ENCODE measurements at regions not wholly inside any gene's neighbourhood (a gene's known extent, or its start where the extent isn't known, plus 50 kb on each side); places are given as distances from the start of the nearest gene placed in this dataset.
"Not testable (repeated sequence)": the region's sequence is repeated elsewhere in the genome, so short reads cannot be mapped to it uniquely, and the experiment has no call there.

DNA sequence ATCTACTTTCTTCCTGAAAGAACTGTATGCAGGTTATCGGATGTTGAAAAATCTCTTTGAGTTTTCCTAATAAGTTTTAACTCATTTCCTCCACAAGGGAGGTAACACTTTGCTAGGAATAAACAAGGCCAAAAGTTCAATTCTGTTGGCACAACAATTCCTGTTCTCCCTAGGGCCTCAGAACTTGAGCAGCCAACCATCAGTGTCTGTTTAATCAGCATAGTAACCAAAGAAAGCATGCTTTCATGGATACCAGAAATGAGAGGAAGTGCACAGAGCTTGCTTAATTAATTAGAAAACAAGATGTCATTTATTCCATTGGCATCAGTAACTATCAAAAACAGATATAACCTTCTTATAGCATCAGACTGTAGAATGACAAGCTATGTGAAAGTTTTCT is 503.2 kb upstream of the CNTNAP5 start:
- no peak for DNase-seq
- no peaks in the 10 kb centered on the region for H3K9me3 ChIP-seq
- H3K4me1 ChIP-seq (ENCODE audit: insufficient read depth) = no peaks in the 10 kb centered on the region
- TF ChIP-seq EP300 (IDR thresholded peaks at IDR 0.05) (no peak), POLR2A (IDR thresholded peaks at IDR 0.05) (no peak)
- TF ChIP-seq, protein P1, sequence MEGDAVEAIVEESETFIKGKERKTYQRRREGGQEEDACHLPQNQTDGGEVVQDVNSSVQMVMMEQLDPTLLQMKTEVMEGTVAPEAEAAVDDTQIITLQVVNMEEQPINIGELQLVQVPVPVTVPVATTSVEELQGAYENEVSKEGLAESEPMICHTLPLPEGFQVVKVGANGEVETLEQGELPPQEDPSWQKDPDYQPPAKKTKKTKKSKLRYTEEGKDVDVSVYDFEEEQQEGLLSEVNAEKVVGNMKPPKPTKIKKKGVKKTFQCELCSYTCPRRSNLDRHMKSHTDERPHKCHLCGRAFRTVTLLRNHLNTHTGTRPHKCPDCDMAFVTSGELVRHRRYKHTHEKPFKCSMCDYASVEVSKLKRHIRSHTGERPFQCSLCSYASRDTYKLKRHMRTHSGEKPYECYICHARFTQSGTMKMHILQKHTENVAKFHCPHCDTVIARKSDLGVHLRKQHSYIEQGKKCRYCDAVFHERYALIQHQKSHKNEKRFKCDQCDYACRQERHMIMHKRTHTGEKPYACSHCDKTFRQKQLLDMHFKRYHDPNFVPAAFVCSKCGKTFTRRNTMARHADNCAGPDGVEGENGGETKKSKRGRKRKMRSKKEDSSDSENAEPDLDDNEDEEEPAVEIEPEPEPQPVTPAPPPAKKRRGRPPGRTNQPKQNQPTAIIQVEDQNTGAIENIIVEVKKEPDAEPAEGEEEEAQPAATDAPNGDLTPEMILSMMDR (IDR thresholded peaks at IDR 0.05) = no peak
- 17 to 38% (median 22%) methylated on average over 1 of the region's 1 CpG for WGBS, 3 donors
- intact Hi-C loops (cut with DNase I) = no loop called here
- no peaks in the 10 kb centered on the region for H3K27me3 ChIP-seq
- no peak overlapping the region for H3K4me3 ChIP-seq
- H3K27ac ChIP-seq = no peak overlapping the region
- no peaks in the 10 kb centered on the region for H3K36me3 ChIP-seq

DNA sequence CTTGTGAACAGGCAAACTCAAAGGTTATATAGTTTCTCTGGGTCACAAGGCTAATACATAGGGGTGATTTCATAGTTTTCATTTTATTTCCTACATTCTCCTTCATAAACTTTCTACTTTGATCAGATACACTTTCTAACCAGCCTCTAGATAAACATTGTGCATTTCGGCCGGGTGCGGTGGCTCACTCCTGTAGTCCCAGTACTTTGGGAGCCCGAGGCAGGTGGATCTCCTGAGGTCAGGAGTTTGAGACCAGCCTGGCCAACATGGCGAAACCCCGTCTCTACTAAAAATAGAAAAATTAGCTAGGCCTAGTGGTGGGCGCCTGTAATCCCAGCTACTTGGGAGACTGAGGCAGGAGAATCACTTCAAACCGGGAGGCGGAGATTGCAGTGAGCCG is 502.6 kb upstream of the CNTNAP5 start:
- DNase-seq; intact Hi-C loops (cut with DNase I); H3K4me3 ChIP-seq; H3K36me3 ChIP-seq; H3K27me3 ChIP-seq; H3K9me3 ChIP-seq; H3K4me1 ChIP-seq (ENCODE audit: insufficient read depth); H3K27ac ChIP-seq: not testable (repeated sequence)
- 83 to 90% (median 85%) methylated on average over 10 of the region's 10 CpGs for whole genome bisulfite sequencing, 3 donors

DNA sequence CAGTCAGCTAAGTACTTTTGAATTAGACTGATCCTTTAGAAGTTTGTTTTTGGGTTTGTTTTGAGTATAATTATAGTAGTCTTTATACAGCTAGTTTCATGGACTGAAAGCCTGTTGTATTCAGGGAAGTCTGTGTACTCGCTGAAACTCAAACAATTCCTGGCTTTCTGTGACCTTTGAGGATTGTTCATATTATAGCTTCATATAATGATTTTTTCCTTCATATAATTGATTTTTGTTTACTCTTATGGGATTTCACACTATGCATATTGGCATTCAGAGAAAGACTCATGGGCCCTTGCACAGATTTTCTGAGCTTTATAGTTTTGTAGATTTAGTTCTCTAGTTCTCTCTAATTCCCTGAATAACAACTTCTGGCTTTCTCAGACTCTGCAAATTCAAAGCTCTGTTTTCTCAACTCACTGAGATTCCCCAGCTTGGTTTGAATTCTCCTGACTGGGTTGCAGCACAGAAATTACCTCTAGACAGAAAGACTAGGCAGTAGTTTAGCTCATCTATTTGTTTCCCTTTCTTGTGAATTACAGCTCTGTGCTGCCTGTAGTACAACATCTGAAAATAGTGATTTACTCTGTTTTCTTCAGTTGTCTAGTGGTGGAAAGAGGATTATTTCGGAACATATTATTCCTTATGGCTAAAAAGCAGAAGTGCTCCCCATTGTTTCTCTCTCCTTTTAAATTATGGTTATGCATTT is 495.9 kb upstream of the CNTNAP5 start:
- H3K4me3 ChIP-seq = no peak overlapping the region
- 38 to 62% (median 49%) methylated on average over 2 of the region's 2 CpGs for WGBS, 3 donors
- intact Hi-C loops (cut with DNase I) = no loop called here
- no peaks in the 10 kb centered on the region for H3K9me3 ChIP-seq
- DNase-seq = no peak
- no peaks in the 10 kb centered on the region for H3K36me3 ChIP-seq
- TF ChIP-seq EP300 (IDR thresholded peaks at IDR 0.05) = no peak
- TF ChIP-seq, protein P1 (IDR thresholded peaks at IDR 0.05) = no peak
- no peak for TF ChIP-seq POLR2A (IDR thresholded peaks at IDR 0.05)
- no peak overlapping the region for H3K27ac ChIP-seq
- no peaks in the 10 kb centered on the region for H3K4me1 ChIP-seq (ENCODE audit: insufficient read depth)
- no peaks in the 10 kb centered on the region for H3K27me3 ChIP-seq

DNA sequence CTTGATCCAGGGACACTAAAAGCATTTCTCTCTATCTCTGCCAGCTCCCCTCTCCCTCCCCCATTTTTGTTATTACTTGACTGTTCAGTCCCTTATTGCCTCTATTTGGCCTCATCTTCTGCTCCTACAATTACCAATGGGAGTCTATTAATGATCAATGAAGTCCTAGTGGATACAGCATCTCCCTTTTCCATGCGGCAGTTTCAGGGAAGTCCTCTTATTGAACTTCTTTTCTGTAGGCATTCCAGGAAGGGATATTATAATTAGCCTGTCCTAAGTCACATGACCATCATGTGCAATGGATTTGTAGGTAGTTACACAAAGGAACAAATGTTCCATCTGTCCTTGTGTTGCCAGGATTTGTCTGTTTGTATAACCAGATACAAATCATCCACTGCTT is 495.1 kb upstream of the CNTNAP5 start:
- intact Hi-C loops (cut with DNase I) = no loop called here
- DNase-seq = no peak
- H3K27me3 ChIP-seq = no peaks in the 10 kb centered on the region
- TF ChIP-seq, protein P1 (IDR thresholded peaks at IDR 0.05) = no peak
- H3K9me3 ChIP-seq = no peaks in the 10 kb centered on the region
- no peak overlapping the region for H3K4me3 ChIP-seq
- no peaks in the 10 kb centered on the region for H3K36me3 ChIP-seq
- no peak overlapping the region for H3K27ac ChIP-seq
- no peaks in the 10 kb centered on the region for H3K4me1 ChIP-seq (ENCODE audit: insufficient read depth)
- WGBS, 3 donors = 80 to 89% (median 88%) methylated on average over 1 of the region's 1 CpG

DNA sequence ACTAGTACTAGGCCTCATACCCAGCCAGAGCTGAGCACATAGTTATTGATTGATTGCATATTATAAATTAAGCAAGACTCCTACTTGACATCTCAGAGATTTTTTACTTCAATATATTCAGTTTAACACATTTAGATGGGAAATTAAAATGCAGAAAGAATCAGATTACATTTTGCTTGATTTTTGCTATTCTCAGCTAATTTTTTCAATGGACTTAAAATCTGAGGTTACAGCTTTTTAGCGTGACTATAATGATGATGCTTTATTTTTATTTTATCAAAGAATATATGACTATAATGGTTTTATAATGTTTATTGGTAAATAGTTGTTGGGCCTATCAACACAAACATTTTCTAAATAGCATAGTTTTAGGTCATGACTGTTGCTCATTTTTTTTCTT is 493.0 kb upstream of the CNTNAP5 start:
- no peak overlapping the region for H3K4me3 ChIP-seq
- H3K36me3 ChIP-seq = no peaks in the 10 kb centered on the region
- no peak overlapping the region for H3K27ac ChIP-seq
- no peaks in the 10 kb centered on the region for H3K27me3 ChIP-seq
- TF ChIP-seq EP300 (IDR thresholded peaks at IDR 0.05) (no peak), POLR2A (IDR thresholded peaks at IDR 0.05) (no peak)
- TF ChIP-seq, protein P1 (IDR thresholded peaks at IDR 0.05) = no peak
- DNase-seq = no peak
- WGBS, 3 donors = 83 to 93% (median 86%) methylated on average over 1 of the region's 1 CpG
- H3K4me1 ChIP-seq (ENCODE audit: insufficient read depth) = no peaks in the 10 kb centered on the region
- H3K9me3 ChIP-seq = no peaks in the 10 kb centered on the region
- intact Hi-C loops (cut with DNase I) = no loop called here

All from ovary (tissue), 7 donors.